ENCODE measurements at regions not wholly inside any gene's neighbourhood (a gene's known extent, or its start where the extent isn't known, plus 50 kb on each side); places are given as distances from the start of the nearest gene placed in this dataset.

GRCh38 chr5:123286891-123287290, 136.3 kb downstream of the CEP120 start:
- no TSS peak for BruUV-seq (replicated peaks)
- Histone ChIP-seq H3K9me3 (ENCODE audit: low read length) (no peaks in the 10 kb centered on the region), H3K4me2 (ENCODE audit: low read length) (no peak overlapping the region), H3K4me3 (ENCODE audit: low read depth, low read length, poor library complexity, severe bottlenecking) (no peak overlapping the region), H3K36me3 (ENCODE audit: insufficient read depth, low read length) (no peaks in the 10 kb centered on the region), H2AFZ (ENCODE audit: low read length) (no peak overlapping the region), H3K79me2 (ENCODE audit: insufficient read depth, low read depth, low read length) (no peaks in the 10 kb centered on the region), H3K4me1 (ENCODE audit: insufficient read depth, low read length, poor library complexity, severe bottlenecking) (no peaks in the 10 kb centered on the region), H3K27ac (ENCODE audit: low read depth, low read length, poor library complexity, severe bottlenecking) (no peak overlapping the region), H3K9me2 (ENCODE audit: insufficient read depth, low read length) (no peaks in the 10 kb centered on the region), H4K20me1 (ENCODE audit: insufficient read depth, low read length) (no peaks in the 10 kb centered on the region)
- intact Hi-C loops (cut with micrococcal nuclease; ENCODE audit: unreplicated experiment): no loop called here
- no peak for DNase-seq (ENCODE audit: low spot score)
- TF ChIP-seq, protein P1, sequence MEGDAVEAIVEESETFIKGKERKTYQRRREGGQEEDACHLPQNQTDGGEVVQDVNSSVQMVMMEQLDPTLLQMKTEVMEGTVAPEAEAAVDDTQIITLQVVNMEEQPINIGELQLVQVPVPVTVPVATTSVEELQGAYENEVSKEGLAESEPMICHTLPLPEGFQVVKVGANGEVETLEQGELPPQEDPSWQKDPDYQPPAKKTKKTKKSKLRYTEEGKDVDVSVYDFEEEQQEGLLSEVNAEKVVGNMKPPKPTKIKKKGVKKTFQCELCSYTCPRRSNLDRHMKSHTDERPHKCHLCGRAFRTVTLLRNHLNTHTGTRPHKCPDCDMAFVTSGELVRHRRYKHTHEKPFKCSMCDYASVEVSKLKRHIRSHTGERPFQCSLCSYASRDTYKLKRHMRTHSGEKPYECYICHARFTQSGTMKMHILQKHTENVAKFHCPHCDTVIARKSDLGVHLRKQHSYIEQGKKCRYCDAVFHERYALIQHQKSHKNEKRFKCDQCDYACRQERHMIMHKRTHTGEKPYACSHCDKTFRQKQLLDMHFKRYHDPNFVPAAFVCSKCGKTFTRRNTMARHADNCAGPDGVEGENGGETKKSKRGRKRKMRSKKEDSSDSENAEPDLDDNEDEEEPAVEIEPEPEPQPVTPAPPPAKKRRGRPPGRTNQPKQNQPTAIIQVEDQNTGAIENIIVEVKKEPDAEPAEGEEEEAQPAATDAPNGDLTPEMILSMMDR (conservative IDR thresholded peaks at IDR 0.05; ENCODE audit: low read length): no peak
- no peak for TF ChIP-seq EZH2phosphoT487 (IDR thresholded peaks at IDR 0.05; ENCODE audit: borderline replicate concordance, low read depth, low read length)
- CTCF ChIA-PET (ENCODE audit: unreplicated experiment): no interaction called here
- POLR2A ChIA-PET: no interaction called here

GRCh38 chr5:123285122-123286023, 137.8 kb downstream of the CEP120 start:
- Histone ChIP-seq H3K36me3 (ENCODE audit: insufficient read depth, low read length) (no peaks in the 10 kb centered on the region), H2AFZ (ENCODE audit: low read length) (no peak overlapping the region), H3K4me3 (ENCODE audit: low read depth, low read length, poor library complexity, severe bottlenecking) (no peak overlapping the region), H3K9me3 (ENCODE audit: low read length) (no peaks in the 10 kb centered on the region), H4K20me1 (ENCODE audit: insufficient read depth, low read length) (no peaks in the 10 kb centered on the region), H3K4me1 (ENCODE audit: insufficient read depth, low read length, poor library complexity, severe bottlenecking) (no peaks in the 10 kb centered on the region), H3K9me2 (ENCODE audit: insufficient read depth, low read length) (no peaks in the 10 kb centered on the region), H3K4me2 (ENCODE audit: low read length) (no peak overlapping the region), H3K27ac (ENCODE audit: low read depth, low read length, poor library complexity, severe bottlenecking) (no peak overlapping the region), H3K79me2 (ENCODE audit: insufficient read depth, low read depth, low read length) (no peaks in the 10 kb centered on the region)
- no peak for TF ChIP-seq EZH2phosphoT487 (IDR thresholded peaks at IDR 0.05; ENCODE audit: borderline replicate concordance, low read depth, low read length)
- TF ChIP-seq, protein P1 (conservative IDR thresholded peaks at IDR 0.05; ENCODE audit: low read length): no peak
- DNase-seq (ENCODE audit: low spot score): no peak
- POLR2A ChIA-PET: interaction anchor here (0.6 to 0.9 kb wide), 3 partner anchors 11 to 98 kb away, joined by 3 to 4 read pairs (median 3); no protein-coding TSS in a partner anchor
- CTCF ChIA-PET (ENCODE audit: unreplicated experiment): no interaction called here
- intact Hi-C loops (cut with micrococcal nuclease; ENCODE audit: unreplicated experiment): no loop called here
- no TSS peak for BruUV-seq (replicated peaks)

- ChIA-PET POLR2A (interaction anchor here (0.6 to 1.4 kb wide), 3 partner anchors 8 to 277 kb away, joined by 3 read pairs; no protein-coding TSS in a partner anchor), CTCF (ENCODE audit: unreplicated experiment) (no interaction called here)
- no peak for DNase-seq (ENCODE audit: low spot score)
- TF ChIP-seq EZH2phosphoT487 (IDR thresholded peaks at IDR 0.05; ENCODE audit: borderline replicate concordance, low read depth, low read length): no peak
- TF ChIP-seq, protein P1 (conservative IDR thresholded peaks at IDR 0.05; ENCODE audit: low read length): no peak
- H3K4me1 ChIP-seq (ENCODE audit: insufficient read depth, low read length, poor library complexity, severe bottlenecking): no peaks in the 10 kb centered on the region
- H3K36me3 ChIP-seq (ENCODE audit: insufficient read depth, low read length): no peaks in the 10 kb centered on the region
- H2AFZ ChIP-seq (ENCODE audit: low read length): no peak overlapping the region
- intact Hi-C loops (cut with micrococcal nuclease; ENCODE audit: unreplicated experiment): no loop called here
- H3K4me3 ChIP-seq (ENCODE audit: low read depth, low read length, poor library complexity, severe bottlenecking): no peak overlapping the region
- no peaks in the 10 kb centered on the region for H3K79me2 ChIP-seq (ENCODE audit: insufficient read depth, low read depth, low read length)
- H3K9me2 ChIP-seq (ENCODE audit: insufficient read depth, low read length): no peaks in the 10 kb centered on the region
- no peaks in the 10 kb centered on the region for H4K20me1 ChIP-seq (ENCODE audit: insufficient read depth, low read length)
- no peak overlapping the region for H3K4me2 ChIP-seq (ENCODE audit: low read length)
- H3K9me3 ChIP-seq (ENCODE audit: low read length): no peaks in the 10 kb centered on the region
- H3K27ac ChIP-seq (ENCODE audit: low read depth, low read length, poor library complexity, severe bottlenecking): no peak overlapping the region
- no TSS peak for BruUV-seq (replicated peaks)
Observed at GRCh38 chr5:123283499-123283898, 139.7 kb downstream of the CEP120 start.
